ENCODE measurements at regions not wholly inside any gene's neighbourhood (a gene's known extent, or its start where the extent isn't known, plus 50 kb on each side); places are given as distances from the start of the nearest gene placed in this dataset.

DNA sequence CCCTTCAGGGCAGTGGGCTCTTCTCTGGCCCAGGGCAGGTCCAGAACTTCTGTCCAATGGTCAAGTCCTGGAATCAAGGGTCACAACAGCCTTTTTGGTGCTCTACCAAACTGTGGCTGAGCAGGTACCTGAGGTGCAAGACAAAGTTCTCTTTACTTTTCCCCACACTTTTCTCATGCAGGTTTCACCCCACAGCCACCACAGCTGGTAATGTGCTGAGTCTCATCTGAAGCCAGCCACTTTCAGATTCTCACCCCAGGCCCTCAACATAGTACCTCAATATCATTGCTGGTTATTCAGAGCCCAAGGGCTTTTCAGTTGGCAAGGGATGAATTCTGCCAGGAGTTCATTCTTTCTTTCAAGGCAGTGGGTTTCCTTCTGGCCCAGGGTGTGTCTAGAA lies 426.0 kb downstream of the TECRL start:
- TF ChIP-seq CTCF (IDR thresholded peaks at IDR 0.05) = no peak
- TF ChIP-seq POLR2A (IDR thresholded peaks at IDR 0.05) = no peak

Measured in testis (tissue), 2 donors.